ENCODE measurements at regions not wholly inside any gene's neighbourhood (a gene's known extent, or its start where the extent isn't known, plus 50 kb on each side); places are given as distances from the start of the nearest gene placed in this dataset.

DNA sequence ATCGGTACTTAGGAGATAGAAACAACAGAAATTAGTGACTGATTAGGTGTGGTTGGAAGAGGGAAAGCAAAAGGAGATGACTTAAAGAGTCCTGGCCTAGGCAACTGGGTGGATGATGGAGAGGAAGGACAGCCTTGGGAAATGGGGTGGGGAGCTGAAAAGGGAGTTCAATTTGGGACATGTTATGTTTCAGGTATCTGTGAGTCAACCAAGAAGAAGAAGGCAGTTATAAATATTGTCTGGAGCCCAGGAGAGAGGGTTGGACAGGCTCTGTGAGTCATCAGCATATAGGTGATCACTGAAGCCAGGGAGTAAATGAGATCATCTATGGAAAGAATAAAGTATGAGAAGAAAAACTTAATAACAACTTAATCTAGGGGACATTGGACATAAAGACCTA is 357.7 kb downstream of the NPR3 start (continued):
- TF ChIP-seq, protein P1, sequence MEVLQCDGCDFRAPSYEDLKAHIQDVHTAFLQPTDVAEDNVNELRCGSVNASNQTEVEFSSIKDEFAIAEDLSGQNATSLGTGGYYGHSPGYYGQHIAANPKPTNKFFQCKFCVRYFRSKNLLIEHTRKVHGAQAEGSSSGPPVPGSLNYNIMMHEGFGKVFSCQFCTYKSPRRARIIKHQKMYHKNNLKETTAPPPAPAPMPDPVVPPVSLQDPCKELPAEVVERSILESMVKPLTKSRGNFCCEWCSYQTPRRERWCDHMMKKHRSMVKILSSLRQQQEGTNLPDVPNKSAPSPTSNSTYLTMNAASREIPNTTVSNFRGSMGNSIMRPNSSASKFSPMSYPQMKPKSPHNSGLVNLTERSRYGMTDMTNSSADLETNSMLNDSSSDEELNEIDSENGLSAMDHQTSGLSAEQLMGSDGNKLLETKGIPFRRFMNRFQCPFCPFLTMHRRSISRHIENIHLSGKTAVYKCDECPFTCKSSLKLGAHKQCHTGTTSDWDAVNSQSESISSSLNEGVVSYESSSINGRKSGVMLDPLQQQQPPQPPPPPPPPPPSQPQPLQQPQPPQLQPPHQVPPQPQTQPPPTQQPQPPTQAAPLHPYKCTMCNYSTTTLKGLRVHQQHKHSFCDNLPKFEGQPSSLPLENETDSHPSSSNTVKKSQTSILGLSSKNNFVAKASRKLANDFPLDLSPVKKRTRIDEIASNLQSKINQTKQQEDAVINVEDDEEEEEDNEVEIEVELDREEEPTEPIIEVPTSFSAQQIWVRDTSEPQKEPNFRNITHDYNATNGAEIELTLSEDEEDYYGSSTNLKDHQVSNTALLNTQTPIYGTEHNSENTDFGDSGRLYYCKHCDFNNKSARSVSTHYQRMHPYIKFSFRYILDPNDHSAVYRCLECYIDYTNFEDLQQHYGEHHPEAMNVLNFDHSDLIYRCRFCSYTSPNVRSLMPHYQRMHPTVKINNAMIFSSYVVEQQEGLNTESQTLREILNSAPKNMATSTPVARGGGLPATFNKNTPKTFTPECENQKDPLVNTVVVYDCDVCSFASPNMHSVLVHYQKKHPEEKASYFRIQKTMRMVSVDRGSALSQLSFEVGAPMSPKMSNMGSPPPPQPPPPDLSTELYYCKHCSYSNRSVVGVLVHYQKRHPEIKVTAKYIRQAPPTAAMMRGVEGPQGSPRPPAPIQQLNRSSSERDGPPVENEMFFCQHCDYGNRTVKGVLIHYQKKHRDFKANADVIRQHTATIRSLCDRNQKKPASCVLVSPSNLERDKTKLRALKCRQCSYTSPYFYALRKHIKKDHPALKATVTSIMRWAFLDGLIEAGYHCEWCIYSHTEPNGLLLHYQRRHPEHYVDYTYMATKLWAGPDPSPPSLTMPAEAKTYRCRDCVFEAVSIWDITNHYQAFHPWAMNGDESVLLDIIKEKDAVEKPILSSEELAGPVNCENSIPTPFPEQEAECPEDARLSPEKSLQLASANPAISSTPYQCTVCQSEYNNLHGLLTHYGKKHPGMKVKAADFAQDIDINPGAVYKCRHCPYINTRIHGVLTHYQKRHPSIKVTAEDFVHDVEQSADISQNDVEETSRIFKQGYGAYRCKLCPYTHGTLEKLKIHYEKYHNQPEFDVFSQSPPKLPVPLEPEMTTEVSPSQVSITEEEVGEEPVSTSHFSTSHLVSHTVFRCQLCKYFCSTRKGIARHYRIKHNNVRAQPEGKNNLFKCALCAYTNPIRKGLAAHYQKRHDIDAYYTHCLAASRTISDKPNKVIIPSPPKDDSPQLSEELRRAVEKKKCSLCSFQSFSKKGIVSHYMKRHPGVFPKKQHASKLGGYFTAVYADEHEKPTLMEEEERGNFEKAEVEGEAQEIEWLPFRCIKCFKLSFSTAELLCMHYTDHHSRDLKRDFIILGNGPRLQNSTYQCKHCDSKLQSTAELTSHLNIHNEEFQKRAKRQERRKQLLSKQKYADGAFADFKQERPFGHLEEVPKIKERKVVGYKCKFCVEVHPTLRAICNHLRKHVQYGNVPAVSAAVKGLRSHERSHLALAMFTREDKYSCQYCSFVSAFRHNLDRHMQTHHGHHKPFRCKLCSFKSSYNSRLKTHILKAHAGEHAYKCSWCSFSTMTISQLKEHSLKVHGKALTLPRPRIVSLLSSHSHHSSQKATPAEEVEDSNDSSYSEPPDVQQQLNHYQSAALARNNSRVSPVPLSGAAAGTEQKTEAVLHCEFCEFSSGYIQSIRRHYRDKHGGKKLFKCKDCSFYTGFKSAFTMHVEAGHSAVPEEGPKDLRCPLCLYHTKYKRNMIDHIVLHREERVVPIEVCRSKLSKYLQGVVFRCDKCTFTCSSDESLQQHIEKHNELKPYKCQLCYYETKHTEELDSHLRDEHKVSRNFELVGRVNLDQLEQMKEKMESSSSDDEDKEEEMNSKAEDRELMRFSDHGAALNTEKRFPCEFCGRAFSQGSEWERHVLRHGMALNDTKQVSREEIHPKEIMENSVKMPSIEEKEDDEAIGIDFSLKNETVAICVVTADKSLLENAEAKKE (CRISPR knock-in tag; IDR thresholded peaks at IDR 0.05): no peak
- TF ChIP-seq EZH2 (IDR thresholded peaks at IDR 0.05; ENCODE audit: low read depth, unreplicated experiment) (no peak), EZH2phosphoT487 (IDR thresholded peaks at IDR 0.05; ENCODE audit: unreplicated experiment) (no peak), ZNF114 (CRISPR knock-in tag; IDR thresholded peaks at IDR 0.05) (no peak)

DNA sequence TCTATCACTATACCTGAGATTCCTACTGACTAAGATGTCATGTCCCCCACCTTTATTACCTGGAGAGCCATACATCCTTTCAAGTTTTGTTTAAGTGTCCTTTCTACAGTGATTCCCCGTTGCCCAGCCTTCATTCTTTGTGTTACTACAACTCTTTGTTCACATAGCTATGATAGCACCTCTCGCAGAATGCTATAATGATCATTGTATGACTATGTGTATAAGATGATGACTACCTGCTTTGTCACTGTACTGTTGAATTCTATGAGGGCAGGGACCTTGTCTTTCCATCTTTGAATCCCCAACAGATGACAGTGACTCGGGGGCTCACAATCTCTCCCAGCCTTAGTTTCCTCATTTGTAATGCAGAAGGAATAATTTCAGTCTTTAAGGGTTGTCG is 361.2 kb downstream of the NPR3 start:
- Mint-ChIP-seq H3K36me3 (ENCODE audit: low read depth) (no peaks in the 10 kb centered on the region; the same call in 2 of the 3 replicates), H3K4me3 (no peak overlapping the region)
- DNase-seq (ENCODE audit: low spot score): no peak
- TF ChIP-seq, protein P2, sequence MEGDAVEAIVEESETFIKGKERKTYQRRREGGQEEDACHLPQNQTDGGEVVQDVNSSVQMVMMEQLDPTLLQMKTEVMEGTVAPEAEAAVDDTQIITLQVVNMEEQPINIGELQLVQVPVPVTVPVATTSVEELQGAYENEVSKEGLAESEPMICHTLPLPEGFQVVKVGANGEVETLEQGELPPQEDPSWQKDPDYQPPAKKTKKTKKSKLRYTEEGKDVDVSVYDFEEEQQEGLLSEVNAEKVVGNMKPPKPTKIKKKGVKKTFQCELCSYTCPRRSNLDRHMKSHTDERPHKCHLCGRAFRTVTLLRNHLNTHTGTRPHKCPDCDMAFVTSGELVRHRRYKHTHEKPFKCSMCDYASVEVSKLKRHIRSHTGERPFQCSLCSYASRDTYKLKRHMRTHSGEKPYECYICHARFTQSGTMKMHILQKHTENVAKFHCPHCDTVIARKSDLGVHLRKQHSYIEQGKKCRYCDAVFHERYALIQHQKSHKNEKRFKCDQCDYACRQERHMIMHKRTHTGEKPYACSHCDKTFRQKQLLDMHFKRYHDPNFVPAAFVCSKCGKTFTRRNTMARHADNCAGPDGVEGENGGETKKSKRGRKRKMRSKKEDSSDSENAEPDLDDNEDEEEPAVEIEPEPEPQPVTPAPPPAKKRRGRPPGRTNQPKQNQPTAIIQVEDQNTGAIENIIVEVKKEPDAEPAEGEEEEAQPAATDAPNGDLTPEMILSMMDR (conservative IDR thresholded peaks at IDR 0.05; ENCODE audit: low read depth in 2 of 2): no peak
- TF ChIP-seq STAT1 (IDR thresholded peaks at IDR 0.05; ENCODE audit: unreplicated experiment): no peak
- no peak for TF ChIP-seq EZH2phosphoT487 (IDR thresholded peaks at IDR 0.05; ENCODE audit: unreplicated experiment)
- no peak for TF ChIP-seq NANOG (IDR thresholded peaks at IDR 0.05; ENCODE audit: borderline replicate concordance)
- TF ChIP-seq ZNF331 (CRISPR knock-in tag; IDR thresholded peaks at IDR 0.05; ENCODE audit: low read depth): no peak
- TF ChIP-seq, protein P3, sequence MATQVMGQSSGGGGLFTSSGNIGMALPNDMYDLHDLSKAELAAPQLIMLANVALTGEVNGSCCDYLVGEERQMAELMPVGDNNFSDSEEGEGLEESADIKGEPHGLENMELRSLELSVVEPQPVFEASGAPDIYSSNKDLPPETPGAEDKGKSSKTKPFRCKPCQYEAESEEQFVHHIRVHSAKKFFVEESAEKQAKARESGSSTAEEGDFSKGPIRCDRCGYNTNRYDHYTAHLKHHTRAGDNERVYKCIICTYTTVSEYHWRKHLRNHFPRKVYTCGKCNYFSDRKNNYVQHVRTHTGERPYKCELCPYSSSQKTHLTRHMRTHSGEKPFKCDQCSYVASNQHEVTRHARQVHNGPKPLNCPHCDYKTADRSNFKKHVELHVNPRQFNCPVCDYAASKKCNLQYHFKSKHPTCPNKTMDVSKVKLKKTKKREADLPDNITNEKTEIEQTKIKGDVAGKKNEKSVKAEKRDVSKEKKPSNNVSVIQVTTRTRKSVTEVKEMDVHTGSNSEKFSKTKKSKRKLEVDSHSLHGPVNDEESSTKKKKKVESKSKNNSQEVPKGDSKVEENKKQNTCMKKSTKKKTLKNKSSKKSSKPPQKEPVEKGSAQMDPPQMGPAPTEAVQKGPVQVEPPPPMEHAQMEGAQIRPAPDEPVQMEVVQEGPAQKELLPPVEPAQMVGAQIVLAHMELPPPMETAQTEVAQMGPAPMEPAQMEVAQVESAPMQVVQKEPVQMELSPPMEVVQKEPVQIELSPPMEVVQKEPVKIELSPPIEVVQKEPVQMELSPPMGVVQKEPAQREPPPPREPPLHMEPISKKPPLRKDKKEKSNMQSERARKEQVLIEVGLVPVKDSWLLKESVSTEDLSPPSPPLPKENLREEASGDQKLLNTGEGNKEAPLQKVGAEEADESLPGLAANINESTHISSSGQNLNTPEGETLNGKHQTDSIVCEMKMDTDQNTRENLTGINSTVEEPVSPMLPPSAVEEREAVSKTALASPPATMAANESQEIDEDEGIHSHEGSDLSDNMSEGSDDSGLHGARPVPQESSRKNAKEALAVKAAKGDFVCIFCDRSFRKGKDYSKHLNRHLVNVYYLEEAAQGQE (IDR thresholded peaks at IDR 0.05; ENCODE audit: unreplicated experiment): no peak
- TF ChIP-seq CREB1 (CRISPR knock-in tag; IDR thresholded peaks at IDR 0.05; ENCODE audit: low read depth): no peak
- TF ChIP-seq ZNF114 (CRISPR knock-in tag; IDR thresholded peaks at IDR 0.05): no peak
- TF ChIP-seq EZH2 (IDR thresholded peaks at IDR 0.05; ENCODE audit: low read depth, unreplicated experiment): no peak

More for the DNA sequence above, 361.2 kb downstream of the NPR3 start:
- H3K79me2 ChIP-seq (replicated peaks; ENCODE audit: insufficient read depth): no peaks in the 10 kb centered on the region
- H3F3A ChIP-seq (replicated peaks; ENCODE audit: low read depth): no peaks in the 10 kb centered on the region
- no peaks in the 10 kb centered on the region for H3K9me2 ChIP-seq (ENCODE audit: insufficient read depth)
- Mint-ChIP-seq H3K27ac (no peak overlapping the region), H3K27me3 (ENCODE audit: insufficient read depth, low read depth, poor library complexity) (no peaks in the 10 kb centered on the region), H3K4me1 (0 out of 3 replicates have a peak, but pooled peaks cover 4% of the 10 kb centered on the region), H3K9me3 (peaks cover 4% of the 10 kb centered on the region; the same call in 2 of the 3 replicates)
- no peaks in the 10 kb centered on the region for H3K4me1 ChIP-seq (ENCODE audit: insufficient read depth)
- no peaks in the 10 kb centered on the region for H4K20me1 ChIP-seq (replicated peaks; ENCODE audit: insufficient read depth)
- H3K4me2 ChIP-seq: no peak overlapping the region
- H3K4me3 ChIP-seq: no peak overlapping the region
- no peak overlapping the region for H3K27ac ChIP-seq (ENCODE audit: low read depth)
- H3K36me3 ChIP-seq (ENCODE audit: insufficient read depth): no peaks in the 10 kb centered on the region
- H2AFZ ChIP-seq: no peak overlapping the region
- no peaks in the 10 kb centered on the region for H3K27me3 ChIP-seq (ENCODE audit: insufficient read depth)
- ATAC-seq: no peak

Data from GM23338 (cell line).